NCI-H2171 (cell line): ENCODE measurements at regions not wholly inside any gene's neighbourhood (a gene's known extent, or its start where the extent isn't known, plus 50 kb on each side); places are given as distances from the start of the nearest gene placed in this dataset.

ENCODE experiments used
- DNase-seq: peaks from one replicate; lab custom pipeline; 2025; lab: John Stamatoyannopoulos, UW

DNA sequence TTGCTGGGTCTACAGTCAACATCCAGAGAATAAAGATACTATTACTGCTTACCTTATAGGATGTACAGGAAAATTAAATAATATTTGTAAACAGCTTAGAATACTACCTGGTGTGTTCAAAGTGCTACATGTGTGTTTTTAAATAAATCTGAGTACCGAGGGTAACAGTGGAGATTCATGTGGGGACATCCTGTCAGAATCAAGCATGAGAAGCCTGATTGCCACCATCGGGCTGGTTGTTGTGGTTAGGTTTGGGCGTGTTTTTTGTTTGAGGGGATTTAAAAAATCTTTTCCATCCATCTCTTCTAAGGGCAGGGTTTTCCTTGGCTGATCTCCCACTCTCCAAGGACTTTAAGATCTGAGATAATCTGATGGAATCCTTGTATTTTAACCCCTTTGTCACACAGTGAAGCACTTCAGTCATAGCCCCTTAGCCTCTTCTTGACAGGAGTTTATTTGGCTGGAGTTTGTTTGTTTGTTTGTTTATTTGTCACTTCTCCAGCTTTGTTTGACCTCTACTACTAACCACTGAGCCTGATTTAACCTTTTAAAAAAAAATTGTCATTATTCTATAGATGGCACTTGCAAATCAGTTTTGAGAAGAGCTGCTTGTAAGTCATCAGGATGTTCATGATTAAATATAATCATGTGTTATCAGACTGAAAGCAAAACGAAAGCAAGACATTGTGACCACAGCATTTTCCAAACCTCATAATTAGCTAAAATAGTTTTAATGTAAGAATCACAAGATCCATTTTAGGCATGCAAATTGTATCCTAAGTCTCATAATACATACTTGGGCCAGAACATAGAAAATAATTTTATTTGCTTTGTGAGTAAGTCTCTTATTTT lies 72.8 kb upstream of the RARB start:
- no peak for DNase-seq

DNA sequence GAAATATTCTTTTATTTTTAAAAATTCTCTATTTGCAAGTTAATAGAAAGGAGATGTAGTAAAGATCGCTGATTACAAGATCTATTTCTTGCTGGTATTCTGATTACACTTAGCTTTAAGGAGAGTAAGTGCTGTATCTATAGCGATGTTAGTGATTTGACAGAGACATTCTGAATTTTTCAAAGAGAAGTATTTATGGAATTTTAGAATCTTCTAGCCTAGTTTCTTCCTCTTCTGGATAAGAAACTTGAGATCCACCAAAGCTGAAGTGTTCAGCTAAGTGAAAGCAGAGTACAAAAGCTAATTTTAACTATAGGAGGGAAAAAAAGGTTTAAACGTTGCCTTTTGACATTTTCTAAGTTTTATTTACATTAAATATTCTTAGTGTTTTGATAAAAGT lies 72.1 kb upstream of the RARB start:
- no peak for DNase-seq

GRCh38 chr3:25362118-25362517 lies 65.9 kb upstream of the RARB start:
- DNase-seq, result no peak

DNA sequence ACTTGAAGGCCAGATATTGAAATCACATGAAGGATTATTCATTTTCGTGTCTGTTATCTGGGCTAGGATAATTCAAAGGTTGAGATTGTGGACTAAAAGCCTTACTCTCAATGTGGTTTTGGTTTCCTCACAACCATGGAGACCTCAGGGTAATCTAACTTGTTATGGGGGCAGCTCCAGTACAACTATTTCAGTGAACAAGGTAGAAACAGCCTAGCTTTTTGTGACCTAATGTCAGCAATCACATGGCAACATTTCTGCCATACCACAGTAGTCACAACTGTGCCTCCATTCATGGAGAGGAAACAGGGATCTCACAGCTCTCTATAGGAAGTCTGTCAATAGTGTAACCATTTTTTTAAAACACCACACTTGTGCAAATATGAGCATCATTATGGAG lies 62.4 kb upstream of the RARB start:
- DNase-seq, result no peak

DNA sequence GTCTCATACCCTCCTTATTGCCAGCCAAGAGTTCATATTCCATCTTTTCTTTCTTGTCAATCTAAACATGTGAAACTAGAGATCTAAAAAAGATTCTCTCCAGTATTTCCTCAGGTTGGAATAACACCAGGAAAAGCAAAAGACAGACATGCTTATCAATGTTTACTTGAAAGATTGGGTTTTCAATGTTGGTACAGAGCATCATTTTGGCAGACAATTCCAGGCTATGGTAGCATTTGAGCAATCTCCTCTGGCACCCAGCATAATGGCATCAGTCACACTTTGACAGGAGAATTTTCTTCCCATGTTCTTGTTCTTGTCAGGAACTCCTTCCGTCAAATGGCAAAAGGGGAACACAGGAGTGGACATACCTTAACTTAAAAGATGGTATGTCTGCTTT lies 61.0 kb upstream of the RARB start:
- DNase-seq, result no peak

- DNase-seq, result no peak
Measured at GRCh38 chr3:25372167-25372566, 55.9 kb upstream of the RARB start.

- DNase-seq, result no peak
Measured at GRCh38 chr3:25376340-25376739, 51.7 kb upstream of the RARB start.

DNA sequence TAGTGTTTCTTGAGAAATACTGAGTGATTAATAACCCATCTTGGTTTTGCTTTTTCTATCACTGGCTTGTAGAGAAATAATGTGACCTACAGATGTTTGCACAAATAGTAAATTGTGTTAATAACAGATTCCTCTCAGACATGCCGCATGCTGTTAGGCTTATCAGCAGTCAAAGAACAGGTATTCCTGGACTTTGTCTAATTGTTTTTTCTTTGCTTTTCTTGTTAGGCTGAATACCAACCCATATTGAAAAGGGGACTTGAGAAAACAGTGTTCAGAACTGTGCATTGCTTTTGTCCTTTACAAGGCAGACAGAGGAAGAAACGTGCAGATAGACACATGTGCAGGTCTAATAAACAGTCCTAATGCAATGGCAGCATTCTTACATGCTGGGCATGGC lies 51.0 kb upstream of the RARB start:
- no peak for DNase-seq
